RKO (cell line): ENCODE measurements at regions not wholly inside any gene's neighbourhood (a gene's known extent, or its start where the extent isn't known, plus 50 kb on each side); places are given as distances from the start of the nearest gene placed in this dataset.

Experiments
- DNase-seq: peaks from one replicate; pipeline ENCODE4 v3.0.0-alpha.2; 2016; ENCODE audit warnings: low spot score

DNA sequence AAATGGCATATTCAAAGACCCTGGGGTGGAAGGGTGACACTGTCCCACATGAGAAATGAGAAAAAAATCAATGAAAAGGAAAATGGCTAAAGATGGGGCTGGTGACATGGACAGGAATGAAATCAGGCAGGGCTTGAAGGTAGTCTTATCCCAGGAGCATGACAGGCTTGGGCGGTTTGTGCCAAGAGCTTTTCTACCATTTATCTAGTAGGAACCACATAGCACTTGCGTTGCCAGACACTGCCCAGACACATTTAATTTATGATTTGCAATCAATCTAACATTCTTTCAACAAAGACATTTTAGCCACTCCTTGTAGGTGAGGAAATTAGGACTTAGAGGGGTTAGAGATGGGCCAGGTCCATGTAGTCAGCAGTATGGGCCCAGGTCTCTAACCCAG is 106.6 kb upstream of the NR2F2 start:
- DNase-seq = no peak

DNA sequence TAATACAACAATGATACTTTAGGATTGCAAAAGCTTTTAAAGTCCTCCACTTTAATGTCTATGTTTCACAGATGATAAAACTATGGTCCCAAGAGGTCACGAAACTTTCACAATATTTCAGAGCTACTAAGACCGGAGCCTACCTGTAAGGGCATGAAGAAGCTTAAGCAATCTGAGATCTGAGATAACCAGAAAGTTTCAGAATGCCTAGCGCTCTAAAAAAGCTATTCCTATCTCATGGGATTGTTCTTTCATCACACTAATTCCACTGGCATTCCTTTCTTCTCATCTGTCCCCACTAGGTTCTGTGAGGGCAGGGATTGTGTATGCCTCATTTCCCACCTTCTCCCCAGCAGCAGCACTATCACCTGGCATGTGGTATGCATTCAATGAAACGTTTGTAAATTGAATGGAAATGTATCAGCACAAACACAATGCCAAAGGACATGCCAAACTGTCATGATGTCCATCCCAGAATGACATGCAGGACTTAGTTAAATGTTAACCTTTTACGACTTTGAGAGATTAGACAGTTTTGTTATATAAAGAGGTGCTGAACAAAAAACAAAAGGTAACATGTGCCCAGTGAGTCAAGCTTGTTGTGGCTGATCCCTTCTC is 104.7 kb upstream of the NR2F2 start:
- no peak for DNase-seq

DNA sequence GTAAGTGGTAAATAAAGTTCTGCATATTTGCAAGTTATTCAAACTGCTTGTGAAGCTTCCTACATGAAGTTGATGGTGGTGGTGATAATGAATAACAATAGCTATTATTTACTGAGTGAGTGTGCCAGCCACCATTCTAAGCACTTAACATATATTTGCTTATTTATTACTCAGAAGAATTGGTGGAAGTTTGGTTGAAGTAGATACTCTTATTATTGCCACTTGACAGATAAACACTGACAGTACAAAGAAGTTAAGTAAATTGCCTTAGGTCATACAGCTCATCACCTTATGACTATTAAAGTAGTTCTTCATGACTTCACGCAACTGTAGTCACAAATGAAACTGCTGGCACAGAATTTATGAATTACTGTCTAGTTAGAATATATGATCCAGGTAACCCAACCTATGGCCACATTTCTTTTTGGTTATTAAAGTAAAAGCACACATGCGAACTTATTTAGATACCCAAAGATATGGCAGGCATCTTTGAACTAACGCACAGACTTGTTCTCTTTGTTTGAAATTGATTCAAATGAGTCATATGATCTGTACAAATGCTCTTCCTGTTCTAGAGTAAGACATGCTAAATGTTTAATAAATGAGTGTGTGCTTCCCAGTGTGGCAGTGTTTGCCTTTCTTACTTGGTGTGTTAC is 99.8 kb upstream of the NR2F2 start:
- DNase-seq = peak; percentile 1

DNA sequence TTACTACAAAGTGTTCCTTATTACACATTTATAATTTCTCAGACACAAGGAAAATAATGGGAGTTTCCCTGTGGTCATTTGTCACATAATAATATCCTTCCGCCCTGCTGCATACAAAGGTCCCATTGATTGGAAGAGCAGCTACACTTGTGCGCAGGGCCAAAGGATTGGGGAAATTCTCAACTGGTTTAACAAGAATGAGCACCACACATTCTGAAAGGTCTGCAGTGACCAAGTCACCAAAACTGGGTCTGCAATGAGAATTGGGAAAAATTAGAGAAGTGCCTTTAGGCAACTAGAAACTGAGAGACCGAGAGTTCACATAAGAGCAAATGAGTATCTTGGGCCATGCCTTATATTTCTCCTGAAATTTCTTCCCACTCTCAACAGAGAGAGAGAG is 98.2 kb upstream of the NR2F2 start:
- DNase-seq = no peak

DNA sequence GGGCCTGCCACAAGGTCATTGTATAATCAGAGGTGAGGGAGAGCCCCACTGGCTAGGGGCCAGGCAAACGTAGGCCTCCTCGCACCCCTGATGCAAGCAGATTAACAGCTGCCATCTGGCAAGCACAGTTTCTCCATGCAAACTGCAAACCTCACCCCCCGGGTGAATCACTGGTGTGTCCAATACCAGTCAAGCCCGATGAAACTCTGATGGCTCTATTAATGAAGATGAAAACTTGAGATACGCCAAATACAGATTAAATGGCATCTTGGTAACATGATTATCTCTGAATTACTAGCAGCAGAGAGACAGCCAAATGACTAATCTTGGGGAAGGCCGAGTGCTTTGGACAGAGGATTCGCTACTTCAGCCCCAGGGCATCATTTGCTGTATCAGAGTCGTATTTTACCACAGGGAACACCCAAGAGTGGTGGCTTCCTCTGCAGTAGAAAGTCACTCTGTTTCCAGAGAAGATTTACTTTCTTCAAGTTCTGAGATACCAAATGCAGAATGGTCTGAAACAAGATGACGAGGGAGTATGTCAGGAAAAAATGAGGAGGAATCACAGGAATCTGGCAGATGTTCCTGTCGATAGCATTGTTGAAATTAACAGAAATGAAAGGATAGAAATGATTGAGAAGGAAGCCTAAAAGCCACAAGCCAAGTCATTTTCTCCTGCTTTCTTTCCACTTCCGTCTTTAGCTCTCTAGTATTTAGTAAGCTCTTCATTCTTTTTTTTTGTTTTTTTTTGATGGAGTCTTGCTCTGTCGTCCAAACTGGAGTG is 96.2 kb upstream of the NR2F2 start:
- DNase-seq = no peak

- no peak for DNase-seq
Measured at GRCh38 chr15:96237002-96237401, 93.5 kb upstream of the NR2F2 start.

GRCh38 chr15:96242761-96243160 is 87.7 kb upstream of the NR2F2 start:
- DNase-seq = no peak

- DNase-seq = no peak
Measured at GRCh38 chr15:96243701-96244100, 86.8 kb upstream of the NR2F2 start.

DNA sequence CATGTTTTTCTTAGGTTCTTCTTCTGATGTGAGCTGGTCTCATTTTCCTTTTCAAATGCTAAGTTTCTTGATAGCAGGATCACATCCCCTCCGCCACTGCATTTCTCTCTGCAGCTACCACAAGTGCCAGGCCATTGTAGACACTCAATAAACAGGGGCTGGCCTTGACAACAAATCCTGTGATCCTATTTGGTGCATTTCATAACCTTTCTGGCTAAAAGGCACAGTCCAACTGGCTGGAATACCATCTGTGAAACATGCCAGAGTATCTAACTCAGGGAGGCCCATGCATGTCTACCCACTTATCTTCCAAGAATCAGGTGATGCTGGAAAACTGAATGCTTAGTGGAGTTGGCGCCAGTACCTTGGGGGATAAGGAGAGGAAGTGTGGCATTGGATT is 85.2 kb upstream of the NR2F2 start:
- no peak for DNase-seq

GRCh38 chr15:96246057-96246456 is 84.4 kb upstream of the NR2F2 start:
- no peak for DNase-seq

GRCh38 chr15:96247621-96248305 is 82.7 kb upstream of the NR2F2 start:
- DNase-seq = no peak

DNA sequence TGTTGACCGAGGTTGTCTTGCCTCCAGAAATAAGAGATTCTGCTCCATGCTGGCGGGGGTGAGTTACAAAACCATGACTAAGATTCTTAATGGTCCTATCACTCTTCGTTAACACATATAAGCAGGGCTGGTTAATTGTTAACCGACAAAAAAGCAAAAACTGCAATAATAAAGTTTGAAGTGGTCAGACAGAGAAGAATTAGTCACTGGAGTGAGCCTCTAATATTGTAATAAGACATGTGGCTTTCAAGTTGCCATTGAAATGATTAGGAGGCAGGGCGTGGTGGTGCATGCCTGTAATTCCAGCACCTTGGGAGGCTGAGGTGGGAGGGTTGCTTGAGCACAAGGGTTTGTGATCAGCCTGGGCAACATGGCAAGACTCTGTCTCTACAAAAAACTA is 78.4 kb upstream of the NR2F2 start:
- DNase-seq = no peak

GRCh38 chr15:96253006-96253747 is 77.3 kb upstream of the NR2F2 start:
- DNase-seq = no peak

DNA sequence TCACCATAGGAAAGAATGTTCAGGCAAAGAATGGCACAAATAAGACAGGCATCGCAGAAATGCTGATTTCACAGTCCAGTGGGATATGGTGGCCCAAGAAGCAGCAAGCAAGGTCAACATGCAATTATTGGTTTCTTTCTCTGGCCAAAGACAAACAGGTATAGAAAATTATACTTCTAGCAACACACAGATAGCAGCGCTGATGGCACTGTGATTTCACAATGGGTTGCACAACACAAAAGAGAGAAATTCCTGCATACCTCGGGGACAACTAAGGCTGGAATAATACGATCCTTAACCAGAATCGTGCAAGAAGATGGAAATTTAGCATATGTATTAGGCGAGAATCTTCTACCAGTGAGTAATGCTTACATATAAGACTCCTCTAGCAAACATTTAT is 76.3 kb upstream of the NR2F2 start:
- no peak for DNase-seq

GRCh38 chr15:96255599-96255998 is 74.9 kb upstream of the NR2F2 start:
- no peak for DNase-seq

- no peak for DNase-seq
Measured at GRCh38 chr15:96261575-96262034, 68.9 kb upstream of the NR2F2 start.

GRCh38 chr15:96262097-96262496 is 68.4 kb upstream of the NR2F2 start:
- DNase-seq = no peak

GRCh38 chr15:96262549-96263489 is 67.7 kb upstream of the NR2F2 start:
- no peak for DNase-seq

GRCh38 chr15:96264351-96264798 is 66.1 kb upstream of the NR2F2 start:
- no peak for DNase-seq

GRCh38 chr15:96264801-96265515 is 65.5 kb upstream of the NR2F2 start:
- DNase-seq = peak; percentile 4
